NCI-H2107 (cell line): ENCODE measurements at regions not wholly inside any gene's neighbourhood (a gene's known extent, or its start where the extent isn't known, plus 50 kb on each side); places are given as distances from the start of the nearest gene placed in this dataset.
"Not testable (repeated sequence)": the region's sequence is repeated elsewhere in the genome, so short reads cannot be mapped to it uniquely, and the experiment has no call there.

Experiments
- DNase-seq: peaks from one replicate; lab custom pipeline; 2025; lab: John Stamatoyannopoulos, UW

DNA sequence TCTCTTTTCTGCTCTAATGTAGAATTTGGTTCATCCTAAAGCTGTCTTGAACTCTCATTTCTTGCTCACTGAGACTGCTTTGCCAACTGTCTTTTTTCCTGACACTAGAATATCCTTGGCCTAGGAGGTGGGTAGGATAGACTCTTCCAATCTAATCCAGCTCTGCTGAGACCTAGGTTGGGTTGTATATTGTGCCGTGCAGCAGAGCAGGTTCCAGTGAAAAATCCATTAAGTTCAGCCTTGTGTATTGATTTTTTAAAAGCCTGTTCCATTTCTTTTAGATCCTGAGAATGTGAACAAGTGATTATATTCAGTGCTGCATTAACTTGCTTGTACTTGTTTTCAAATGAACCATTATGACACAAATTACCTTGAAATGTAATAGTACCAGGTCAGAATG lies 539.6 kb downstream of the LRRC70 start:
- no peak for DNase-seq

DNA sequence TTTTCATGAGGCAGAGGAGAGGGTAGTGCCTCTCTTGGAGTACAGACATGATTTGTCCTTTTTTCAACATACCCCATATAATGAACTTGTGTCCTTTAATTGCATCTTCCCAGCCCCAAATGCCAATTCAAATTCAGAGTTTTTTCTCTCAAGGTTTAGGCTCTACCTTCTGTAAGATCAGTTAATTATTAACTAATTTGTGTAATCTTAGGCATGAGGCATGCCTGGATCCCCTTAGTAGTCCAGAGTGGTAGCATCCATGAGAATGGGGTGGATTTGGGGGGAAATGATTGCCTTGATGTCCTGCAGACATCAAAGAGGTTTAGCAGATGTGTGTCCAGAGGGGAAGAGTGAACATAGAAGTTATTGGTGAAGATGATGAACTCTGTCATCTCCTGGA lies 533.3 kb downstream of the LRRC70 start:
- DNase-seq, result no peak

DNA sequence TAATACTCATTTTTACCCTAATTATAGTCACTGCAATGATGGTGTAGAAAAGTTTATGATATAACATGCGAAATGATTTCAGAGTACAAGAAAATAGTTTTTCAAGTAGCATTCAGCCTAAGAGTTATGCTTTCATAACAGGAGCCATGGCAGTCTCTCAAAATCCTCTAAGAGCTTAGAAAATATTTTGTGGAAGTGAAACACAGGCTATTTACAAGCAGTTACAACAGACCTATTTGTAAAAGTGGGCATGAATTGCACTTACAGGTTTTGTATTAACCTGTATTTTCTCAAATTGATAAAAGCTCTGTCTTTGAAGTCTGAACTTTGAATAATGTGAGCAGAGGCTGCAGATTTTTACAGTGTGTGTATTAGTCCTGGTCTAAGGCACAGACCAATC lies 523.3 kb downstream of the LRRC70 start:
- no peak for DNase-seq

DNA sequence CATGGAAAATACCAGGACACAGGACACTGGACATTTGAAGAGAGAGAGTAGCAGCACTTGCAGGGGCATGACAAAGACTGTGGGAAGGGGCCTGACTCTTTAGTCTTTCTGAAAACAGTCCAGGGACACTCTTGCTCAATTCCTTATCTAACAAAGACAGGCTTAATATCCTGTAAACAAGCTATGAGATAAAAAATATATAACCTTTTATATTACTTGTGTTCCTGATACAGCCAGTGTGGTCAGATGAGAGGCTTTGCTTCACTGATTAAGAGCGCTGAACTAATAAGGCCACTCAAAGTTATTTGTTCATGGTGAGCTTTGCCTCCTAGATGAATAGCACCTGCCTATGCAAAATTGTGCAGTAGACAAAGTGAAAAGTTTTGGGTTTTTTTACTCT lies 518.7 kb downstream of the LRRC70 start:
- no peak for DNase-seq

DNA sequence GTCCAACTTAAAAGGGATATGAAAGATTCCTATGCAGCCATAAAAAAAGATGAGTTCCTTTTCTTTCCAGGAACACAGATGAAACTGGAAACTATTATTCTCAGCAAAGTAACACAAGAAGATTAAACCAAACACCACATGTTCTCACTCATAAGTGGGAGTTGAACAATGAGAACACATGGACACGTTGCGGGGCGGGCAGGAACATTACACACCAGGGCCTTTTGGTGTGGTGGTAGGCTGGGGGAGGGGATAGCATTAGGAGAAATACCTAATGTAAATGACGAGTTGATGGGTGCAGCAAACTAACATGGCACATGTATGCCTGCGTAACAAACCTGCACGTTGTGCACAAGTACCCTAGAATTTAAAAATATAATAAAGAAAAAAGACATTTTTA lies 516.1 kb downstream of the LRRC70 start:
- no peak for DNase-seq

DNA sequence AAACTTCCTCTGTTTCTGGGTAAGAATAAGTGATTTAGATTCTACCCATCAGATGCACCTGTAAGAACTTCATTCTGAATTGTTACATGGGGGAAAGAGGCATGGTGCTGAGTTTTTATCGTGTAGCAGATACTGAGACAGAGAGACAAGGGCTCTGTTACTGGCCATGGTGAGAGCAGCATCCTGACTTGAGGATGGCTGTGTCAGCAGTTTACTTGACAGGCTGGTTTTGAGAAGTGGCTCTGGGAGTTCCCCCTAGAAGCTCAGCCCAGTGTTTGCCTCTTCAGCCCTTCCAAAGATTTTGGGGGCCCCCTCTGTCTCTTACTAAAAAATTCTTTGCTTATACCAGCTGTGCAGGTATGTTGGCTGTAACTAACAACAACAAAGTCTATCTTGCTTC lies 510.5 kb downstream of the LRRC70 start:
- DNase-seq, result no peak

DNA sequence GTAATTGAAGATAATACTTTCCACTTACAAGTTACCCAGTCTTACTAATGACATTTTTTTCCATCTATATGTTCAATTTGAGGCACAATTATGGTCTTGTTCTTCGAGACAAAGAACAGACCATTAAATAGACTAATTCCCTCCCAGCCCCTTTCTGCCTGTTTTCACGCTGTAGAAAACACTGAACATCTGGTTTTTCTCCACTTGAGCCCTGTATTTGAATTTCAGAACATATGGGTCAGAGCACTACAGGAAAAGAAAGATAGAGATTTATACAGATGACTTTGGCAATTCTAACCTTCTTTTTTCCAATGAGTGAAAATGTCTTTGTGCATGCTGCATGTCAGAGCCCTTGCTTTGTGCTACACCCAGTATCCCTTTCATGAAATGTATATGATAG lies 506.9 kb downstream of the LRRC70 start:
- no peak for DNase-seq

DNA sequence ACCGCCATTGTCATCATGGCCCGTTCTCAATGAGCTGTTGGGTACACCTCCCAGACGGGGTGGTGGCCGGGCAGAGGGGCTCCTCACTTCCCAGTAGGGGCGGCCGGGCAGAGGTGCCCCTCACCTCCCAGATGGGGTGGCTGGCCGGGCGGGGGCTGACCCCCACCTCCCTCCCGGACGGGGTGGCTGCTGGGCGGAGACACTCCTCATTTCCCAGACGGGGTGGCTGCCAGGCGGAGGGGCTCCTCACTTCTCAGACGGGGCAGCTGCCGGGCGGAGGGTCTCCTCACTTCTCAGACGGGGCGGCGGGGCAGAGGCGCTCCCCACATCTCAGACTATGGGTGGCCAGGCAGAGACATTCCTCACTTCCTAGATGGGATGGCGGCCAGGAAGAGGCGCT lies 505.1 kb downstream of the LRRC70 start:
- not testable (repeated sequence) for DNase-seq

DNA sequence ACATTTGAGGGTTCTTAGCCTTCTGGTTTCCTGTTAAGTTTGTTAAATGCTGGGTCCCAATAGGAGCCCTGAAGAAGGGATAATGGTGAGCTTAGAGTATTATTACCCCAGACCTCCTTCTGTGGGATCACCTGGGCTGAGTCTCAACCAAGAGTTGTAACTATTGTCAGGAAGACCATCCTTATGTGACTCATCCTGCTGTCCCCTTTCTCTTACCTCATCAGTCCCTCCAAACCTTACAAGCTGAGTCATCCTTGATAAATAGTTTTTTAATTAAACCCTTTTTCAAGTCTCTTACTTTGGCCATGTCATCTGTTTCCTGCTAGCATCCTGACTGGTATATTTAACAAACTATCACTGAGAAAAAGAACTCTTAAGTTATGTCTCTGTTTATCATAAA lies 502.8 kb downstream of the LRRC70 start:
- DNase-seq, result no peak

DNA sequence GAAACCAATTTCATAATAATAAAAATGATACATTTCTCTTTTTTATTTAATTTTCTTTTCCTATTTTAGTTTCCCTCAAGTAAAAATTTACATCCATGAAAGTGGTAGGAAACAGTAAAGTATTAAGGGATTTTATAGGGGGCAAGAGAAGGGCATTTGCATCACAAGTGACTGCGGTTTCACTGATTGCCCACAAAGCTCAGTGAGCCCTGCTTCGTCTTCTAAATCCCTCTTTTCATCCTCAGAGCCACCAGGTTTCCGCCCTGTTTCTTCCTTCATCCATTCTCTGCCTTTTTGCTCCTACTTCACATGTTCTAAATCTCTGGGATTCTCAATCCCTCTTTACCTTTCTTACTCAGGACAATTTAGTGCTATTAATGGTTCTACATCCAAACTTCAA lies 491.4 kb downstream of the LRRC70 start:
- DNase-seq, result no peak

DNA sequence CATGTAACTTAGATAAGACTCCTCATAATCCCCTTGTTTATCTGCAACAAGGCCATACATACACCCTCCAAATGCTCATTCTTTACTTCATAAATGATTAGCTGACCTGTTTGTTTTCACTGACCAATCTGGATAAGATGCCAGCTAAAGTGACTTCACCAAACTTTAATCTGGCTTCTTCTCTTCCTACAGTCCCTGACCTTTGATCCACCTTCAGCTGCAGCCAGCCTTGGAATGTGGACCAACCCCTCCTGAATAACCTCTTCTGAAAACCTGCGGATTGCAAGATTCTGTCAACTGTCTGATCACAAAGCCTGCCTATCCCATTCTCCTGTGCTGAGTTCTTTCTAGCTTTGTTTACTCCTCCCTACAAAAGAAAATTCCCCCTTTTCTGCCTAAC lies 476.8 kb downstream of the LRRC70 start:
- DNase-seq, result no peak

DNA sequence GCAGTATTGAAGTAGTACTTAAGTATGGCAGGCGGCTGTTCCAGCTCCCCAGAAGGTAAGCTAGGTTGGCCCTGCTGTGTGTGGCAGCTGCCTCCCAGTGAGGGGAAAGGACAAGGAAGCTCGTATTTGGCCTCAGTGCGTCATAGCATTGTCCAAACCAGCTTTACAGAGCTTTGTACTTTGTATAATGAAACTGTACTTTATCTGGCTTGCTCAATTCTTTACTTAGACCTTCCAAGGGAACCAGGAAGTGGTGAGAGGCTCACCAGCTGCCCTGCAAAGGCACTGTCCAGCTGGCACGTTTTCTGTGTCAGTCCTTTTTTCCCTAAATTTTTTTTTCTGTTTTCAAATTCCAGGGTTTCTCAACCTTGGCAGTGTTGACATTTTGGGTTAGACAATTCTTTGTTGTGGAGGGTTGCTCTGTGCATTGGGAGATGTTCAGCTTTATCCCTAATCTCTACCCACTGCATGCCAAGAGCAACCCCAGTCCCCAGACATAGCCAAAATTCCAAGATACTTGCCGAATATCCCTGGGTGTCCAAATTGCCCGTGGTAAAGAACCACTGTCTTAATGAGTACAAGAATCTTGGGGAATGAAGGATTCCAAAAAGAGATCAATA lies 474.5 kb downstream of the LRRC70 start:
- DNase-seq, result no peak

DNA sequence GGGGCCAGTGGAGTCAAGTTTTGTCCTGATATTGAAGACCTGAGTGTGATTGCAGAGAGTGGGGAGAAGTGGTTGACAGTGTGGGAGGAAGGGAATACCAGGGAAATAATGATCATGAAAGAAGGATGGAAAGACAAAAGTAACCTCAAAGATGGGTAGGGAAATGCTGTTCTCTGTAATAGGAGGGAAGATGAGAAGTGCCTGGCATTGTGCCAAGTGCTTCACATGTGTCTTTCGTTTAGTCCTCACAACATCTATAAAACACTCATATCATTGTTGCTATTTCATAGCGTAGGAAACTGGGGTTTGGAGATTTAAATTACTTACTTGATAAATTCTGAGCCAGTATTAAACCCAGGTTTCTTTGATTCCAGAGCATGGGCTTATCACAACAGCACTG lies 472.3 kb downstream of the LRRC70 start:
- DNase-seq, result no peak

DNA sequence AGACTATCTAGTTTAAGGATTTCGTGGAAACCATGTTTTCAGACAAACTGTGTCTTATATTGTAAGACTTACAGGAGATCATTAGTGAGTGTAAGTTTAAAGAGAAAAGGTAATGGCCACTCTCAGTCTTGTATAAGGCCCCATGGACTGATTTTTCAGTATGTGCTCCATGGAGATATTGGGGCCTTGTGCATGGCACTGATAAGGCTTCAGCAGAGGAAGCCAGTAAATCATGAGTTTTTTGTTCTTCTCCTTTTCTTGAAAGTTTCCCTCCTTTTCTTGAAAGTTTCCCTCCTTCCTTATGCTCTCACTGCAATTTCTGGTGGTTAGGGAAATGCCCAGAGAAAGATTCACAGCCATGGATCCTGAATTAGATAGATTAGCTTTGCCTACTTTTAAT lies 471.3 kb downstream of the LRRC70 start:
- DNase-seq, result no peak

DNA sequence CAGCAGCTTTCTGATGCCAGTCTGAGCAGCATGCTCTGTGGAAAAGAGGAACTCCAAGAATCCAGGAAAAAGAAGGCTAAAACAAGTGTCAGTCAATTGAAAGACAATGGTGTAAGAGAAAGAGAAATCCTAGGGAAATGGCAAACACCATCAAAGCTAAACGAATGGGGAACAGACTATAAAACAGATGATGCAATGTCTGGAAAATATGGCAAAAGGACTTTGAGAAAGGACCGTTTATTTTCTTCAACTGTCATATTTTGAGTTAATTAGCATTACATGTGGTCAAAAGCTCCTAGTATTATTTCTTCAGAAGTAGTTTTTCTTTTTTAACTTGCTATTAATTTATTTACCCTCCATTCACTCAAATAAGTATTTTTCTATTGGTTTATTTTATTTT lies 465.2 kb downstream of the LRRC70 start:
- DNase-seq, result no peak

DNA sequence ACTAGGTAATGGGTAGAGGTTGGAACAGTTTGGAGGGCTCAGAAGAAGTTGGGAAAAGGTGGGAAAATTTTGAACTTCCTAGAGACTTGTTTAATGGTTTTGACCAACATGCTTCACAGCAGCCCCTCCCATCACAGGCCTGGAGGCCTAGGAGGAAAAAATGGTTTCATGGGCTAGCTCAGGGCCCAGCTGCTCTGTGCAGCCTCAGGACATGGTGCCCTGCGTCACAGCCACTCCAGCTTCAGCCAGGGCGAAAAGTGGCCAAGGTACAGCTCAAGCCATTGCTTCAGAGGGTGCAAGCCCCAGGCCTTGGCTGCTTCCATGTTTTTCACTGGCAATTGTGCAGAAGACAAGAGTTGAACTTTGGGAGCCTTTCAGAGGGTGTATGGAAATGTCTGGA lies 453.7 kb downstream of the LRRC70 start:
- no peak for DNase-seq

DNA sequence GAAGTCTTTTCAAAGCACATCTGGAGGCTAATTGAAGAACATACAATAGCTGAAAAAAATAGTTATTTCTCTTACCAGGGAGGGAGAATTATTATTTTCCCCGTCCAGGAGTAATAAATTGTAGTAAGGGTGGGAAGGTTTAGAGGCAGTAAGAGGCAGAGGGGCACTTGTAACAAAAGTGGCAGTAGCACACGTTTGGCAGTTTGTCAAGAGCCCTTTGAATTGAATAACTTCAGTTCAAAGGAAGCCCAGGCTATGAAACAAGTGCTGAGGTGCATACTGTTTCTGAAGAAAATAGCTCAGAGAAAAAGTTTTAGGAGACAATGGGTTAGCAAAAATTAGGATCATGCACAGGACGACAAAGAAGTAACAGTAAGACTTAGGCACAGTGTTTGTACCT lies 451.3 kb downstream of the LRRC70 start:
- no peak for DNase-seq

DNA sequence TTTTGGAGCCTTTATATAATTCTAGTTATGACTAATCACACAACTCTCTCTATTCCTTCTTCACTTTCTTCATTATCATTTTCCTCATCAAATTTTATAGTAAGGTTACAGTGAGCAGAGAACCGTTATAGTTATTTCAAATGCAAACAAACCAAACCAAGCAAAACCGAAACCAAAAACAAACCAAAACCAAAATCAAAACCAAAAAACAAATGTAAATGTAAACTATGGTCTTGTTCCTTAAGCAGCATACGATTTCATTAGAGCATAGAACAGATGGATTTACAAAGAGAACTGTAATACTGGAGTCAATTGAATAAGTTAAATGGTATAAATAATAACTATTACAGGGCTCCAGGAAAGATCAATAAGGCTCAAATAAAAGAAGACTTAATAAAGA lies 447.1 kb downstream of the LRRC70 start:
- DNase-seq, result no peak

DNA sequence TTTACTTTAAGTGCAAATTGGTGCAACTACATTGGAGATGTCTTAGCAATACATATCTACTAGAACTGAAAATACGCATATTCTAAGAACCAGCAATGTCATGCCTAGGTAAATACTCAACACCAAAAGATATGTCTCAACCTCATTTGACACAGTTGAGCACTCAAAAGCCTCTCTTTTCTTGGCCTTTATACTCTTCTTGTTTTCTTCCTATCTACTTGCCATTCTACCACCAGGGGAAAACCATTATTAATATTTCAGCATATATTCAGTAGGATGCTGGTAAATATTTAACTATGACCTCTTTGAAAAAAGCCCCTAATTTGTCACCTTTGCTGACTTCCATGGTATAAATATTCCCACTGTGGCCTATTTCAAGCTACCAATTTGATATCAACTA lies 443.8 kb downstream of the LRRC70 start:
- DNase-seq, result no peak

DNA sequence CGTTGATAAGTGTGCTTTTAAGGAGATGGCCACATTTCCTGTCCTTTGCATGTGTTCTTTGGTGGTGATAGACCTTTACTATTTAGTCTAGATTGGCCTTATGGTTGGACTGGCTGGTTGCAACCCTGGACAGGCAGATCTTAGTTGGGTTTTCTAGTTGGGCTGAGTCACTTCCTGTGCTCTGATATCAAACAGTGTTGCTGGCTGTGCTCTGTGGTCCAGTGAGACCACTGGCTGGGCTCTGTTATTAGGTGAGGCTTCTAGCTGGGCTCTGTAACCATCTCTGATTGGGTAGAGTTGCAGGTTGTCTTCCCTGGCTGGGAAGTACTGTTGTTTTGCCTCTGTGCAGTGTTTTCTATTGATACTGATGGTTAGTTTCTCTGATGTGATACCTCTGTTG lies 432.5 kb downstream of the LRRC70 start:
- DNase-seq, result no peak

DNA sequence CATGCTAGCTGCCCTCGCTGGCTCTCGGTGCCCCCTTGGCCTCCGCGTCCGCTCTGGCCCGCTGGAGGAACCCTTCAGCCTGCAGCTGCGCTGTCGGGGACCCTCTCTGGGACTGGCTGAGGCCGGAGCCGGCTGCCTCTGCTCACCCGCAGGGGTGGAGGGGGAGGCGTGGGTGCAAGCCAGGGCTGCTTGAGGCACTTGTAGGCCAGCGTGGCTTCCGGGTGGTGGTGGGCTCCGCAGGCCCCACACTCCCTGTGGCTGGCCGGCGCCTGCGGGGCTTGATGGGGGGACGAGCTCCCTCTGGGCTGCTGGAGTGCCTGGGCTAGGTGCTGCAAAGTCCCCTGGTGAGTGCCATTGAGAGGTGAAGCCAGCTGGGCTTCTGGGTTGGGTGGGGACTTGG lies 429.6 kb downstream of the LRRC70 start:
- DNase-seq, result no peak

DNA sequence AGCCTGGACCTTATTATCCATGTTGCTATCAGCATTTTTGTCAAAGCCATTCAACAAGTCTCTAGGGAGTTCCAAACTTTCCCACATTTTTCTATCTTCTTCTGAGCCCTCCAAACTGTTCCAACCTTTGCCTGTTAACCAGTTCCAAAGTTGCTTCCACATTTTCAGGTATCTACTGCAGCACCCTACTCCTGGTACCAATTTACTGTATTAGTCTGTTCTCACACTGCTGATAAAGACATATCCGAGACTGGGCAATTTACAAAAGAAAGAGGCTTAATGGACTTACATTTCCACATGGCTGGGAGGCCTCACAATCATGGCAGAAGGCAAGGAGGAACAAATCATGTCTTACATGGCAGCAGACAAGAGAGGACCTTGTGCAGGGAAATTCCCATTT lies 416.2 kb downstream of the LRRC70 start:
- not testable (repeated sequence) for DNase-seq

DNA sequence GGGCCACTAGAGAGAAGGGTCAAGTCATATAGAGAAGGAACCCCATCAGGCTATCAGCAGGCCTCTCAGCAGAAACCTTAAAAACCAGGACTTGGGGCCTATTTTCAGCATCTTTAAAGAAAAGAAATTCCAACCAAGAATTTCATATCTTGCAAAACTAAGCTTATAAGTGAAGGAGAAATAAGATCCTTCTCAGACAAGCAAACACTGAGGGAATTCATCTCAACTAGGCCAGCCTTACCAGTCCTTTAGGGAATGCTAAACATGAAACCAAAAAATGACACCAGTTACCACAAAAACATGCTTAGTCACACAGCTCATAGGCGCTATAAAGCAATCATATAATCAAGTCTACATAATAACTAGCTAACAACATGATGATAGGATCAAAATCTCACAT lies 407.1 kb downstream of the LRRC70 start:
- DNase-seq, result no peak

DNA sequence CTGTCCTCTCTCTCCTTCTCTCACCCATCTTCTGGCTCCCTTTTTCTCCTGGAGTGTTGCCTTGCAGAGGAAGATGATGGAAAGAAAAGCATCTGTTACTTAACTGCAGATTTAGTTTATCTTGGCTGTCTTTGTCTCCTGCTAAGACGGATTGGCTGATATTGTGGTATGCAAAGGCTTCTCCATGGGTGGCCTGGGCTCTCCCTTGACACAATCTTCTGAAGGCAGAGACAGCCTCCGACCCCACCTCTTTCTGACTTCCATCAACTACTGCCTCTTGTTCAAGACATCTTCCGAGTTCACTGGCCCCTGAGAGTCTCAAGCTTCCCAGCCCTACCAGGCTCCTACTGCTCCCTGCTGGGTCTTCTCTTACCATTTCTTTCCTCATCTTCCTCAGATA lies 403.7 kb downstream of the LRRC70 start:
- DNase-seq, result no peak

DNA sequence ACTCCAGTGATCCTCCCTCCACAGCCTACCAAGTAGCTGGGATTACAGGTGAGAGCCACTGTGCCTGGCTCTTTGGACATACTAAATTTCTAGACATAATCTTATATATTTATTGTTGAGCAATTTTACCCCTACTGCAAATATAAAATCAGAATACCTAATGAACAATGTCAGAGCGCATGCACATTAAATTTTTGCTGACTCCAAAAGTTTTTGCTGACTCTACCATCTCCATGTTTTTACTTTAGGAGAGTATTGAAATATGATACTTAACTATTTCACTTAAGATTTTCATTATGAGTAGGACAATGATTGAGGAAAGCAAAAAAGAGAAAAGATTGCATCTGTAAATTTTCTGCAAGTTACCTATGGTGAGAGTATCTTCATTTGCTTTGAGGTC lies 402.3 kb downstream of the LRRC70 start:
- DNase-seq, result no peak
